ENCODE measurements at regions not wholly inside any gene's neighbourhood (a gene's known extent, or its start where the extent isn't known, plus 50 kb on each side); places are given as distances from the start of the nearest gene placed in this dataset.

DNA sequence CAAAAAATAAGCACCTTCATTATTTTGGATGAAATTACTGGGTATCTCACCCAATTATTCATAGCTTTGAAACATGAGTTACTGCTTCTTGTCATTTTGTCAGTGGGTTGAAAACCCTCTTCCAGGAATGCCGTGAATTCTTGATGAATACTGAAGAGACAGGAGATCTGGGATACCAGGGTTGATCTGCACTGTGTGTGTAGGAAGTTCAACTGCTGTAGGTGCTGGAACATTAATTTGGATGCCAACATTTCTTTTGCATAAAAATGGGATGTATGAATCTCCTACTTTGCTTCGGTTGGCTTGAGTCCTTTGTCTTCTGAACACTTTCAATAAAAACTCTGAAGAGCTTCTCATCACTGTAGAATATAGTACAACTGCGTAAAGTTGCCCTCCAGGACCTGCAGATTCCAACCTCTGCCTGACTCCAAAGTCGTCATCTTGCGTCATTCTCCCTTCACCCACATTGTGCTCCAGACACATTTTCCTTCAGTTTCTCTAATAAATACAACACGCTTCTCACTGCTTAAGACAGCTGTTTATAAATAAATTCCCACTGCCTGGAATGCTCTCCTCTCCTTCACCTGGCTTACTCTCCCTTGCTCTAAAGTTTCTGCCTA is 312.7 kb upstream of the TGFBR2 start:
- TF ChIP-seq, protein P1, sequence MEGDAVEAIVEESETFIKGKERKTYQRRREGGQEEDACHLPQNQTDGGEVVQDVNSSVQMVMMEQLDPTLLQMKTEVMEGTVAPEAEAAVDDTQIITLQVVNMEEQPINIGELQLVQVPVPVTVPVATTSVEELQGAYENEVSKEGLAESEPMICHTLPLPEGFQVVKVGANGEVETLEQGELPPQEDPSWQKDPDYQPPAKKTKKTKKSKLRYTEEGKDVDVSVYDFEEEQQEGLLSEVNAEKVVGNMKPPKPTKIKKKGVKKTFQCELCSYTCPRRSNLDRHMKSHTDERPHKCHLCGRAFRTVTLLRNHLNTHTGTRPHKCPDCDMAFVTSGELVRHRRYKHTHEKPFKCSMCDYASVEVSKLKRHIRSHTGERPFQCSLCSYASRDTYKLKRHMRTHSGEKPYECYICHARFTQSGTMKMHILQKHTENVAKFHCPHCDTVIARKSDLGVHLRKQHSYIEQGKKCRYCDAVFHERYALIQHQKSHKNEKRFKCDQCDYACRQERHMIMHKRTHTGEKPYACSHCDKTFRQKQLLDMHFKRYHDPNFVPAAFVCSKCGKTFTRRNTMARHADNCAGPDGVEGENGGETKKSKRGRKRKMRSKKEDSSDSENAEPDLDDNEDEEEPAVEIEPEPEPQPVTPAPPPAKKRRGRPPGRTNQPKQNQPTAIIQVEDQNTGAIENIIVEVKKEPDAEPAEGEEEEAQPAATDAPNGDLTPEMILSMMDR (conservative IDR thresholded peaks at IDR 0.05 in 1 of 2, IDR thresholded peaks at IDR 0.05 in 1 of 2; ENCODE audit: low read depth in 1 of 2, low read length in 2 of 2): no peak
- no peak for TF ChIP-seq EZH2 (IDR thresholded peaks at IDR 0.05; ENCODE audit: low read length, missing control alignments)

Measured in fibroblast of lung (primary cell).